ENCODE measurements at regions not wholly inside any gene's neighbourhood (a gene's known extent, or its start where the extent isn't known, plus 50 kb on each side); places are given as distances from the start of the nearest gene placed in this dataset.

DNA sequence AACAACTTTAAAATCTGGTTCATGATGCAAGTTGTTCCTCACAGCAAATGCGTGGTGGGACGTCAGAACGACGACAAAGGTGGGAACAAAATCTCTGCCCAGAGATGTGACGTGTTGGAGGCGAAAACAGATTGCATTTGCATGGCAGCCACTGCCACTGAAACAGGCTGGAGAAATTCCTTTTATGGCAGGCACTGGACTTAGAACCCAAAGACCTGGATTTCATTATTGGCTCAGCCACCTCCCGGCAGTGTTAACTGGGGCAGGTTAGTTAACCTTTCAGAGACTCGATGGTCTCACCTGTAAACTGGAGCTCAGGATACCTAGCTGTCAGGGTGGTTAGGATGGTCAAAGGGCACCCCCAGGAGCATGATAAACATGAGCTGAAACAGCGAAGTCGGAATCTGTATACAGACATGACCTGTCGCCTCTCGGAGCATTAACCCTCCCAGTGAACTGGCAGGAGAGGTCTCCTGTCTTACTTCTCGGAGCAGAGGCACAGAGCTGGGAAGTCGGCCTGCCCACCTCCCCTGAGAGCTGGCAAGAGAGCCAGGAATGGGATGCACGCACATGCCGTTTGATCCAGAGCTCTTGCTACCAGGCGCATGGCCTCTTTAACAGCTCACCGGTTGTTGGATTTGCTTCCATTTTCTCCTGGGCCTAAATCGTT, 59.2 kb upstream of the TARBP1 start (continued):
- TF ChIP-seq NR2F6 (IDR thresholded peaks at IDR 0.05) (0 out of 2 replicates have a peak, but pooled peaks have one; percentile 15), NR2F6 (CRISPR knock-in tag; IDR thresholded peaks at IDR 0.05) (peak; percentile 69), ZNF501 (CRISPR knock-in tag; IDR thresholded peaks at IDR 0.05) (peak; percentile 60), FOXC1 (CRISPR knock-in tag; IDR thresholded peaks at IDR 0.05; ENCODE audit: borderline replicate concordance) (no peak), GATAD1 (CRISPR knock-in tag; IDR thresholded peaks at IDR 0.05) (no peak), KDM2A (CRISPR knock-in tag; IDR thresholded peaks at IDR 0.05; ENCODE audit: borderline replicate concordance, low read depth) (0 out of 2 replicates have a peak, but pooled peaks have one; percentile 24), RARA (CRISPR knock-in tag; IDR thresholded peaks at IDR 0.05) (peak; percentile 61), ZNF589 (CRISPR knock-in tag; conservative IDR thresholded peaks at IDR 0.05) (no peak), STAT6 (CRISPR knock-in tag; IDR thresholded peaks at IDR 0.05; ENCODE audit: borderline replicate concordance) (no peak), NKX3-1 (CRISPR knock-in tag; IDR thresholded peaks at IDR 0.05) (no peak), ZNF841 (CRISPR knock-in tag; IDR thresholded peaks at IDR 0.05; ENCODE audit: borderline replicate concordance) (no peak), POLR2AphosphoS5 (IDR thresholded peaks at IDR 0.05; ENCODE audit: low read depth, low read length) (0 out of 2 replicates have a peak, but pooled peaks have one; percentile 22), KAT2B (IDR thresholded peaks at IDR 0.05; ENCODE audit: borderline replicate concordance, low read depth, low read length) (no peak), YEATS2 (CRISPR knock-in tag; IDR thresholded peaks at IDR 0.05; ENCODE audit: borderline replicate concordance) (no peak; the same call in 1 of the 2 replicates), MED13 (CRISPR knock-in tag; IDR thresholded peaks at IDR 0.05) (no peak), GABPA (IDR thresholded peaks at IDR 0.05; ENCODE audit: low read depth, low read length) (no peak), GABPA (CRISPR knock-in tag; IDR thresholded peaks at IDR 0.05; ENCODE audit: low read depth) (no peak), ZNF605 (CRISPR knock-in tag; IDR thresholded peaks at IDR 0.05) (0 out of 2 replicates have a peak, but pooled peaks have one; percentile 47), ZNF207 (IDR thresholded peaks at IDR 0.05; ENCODE audit: borderline replicate concordance) (no peak), SIX4 (CRISPR knock-in tag; IDR thresholded peaks at IDR 0.05) (no peak), ATF6 (CRISPR knock-in tag; conservative IDR thresholded peaks at IDR 0.05) (no peak), ZNF550 (CRISPR knock-in tag; IDR thresholded peaks at IDR 0.05; ENCODE audit: borderline replicate concordance) (no peak), ZNF496 (CRISPR knock-in tag; IDR thresholded peaks at IDR 0.05; ENCODE audit: insufficient replicate concordance) (no peak), NFATC3 (CRISPR knock-in tag; IDR thresholded peaks at IDR 0.05) (no peak), NR0B2 (CRISPR knock-in tag; IDR thresholded peaks at IDR 0.05) (no peak)
- TF ChIP-seq, protein P1, sequence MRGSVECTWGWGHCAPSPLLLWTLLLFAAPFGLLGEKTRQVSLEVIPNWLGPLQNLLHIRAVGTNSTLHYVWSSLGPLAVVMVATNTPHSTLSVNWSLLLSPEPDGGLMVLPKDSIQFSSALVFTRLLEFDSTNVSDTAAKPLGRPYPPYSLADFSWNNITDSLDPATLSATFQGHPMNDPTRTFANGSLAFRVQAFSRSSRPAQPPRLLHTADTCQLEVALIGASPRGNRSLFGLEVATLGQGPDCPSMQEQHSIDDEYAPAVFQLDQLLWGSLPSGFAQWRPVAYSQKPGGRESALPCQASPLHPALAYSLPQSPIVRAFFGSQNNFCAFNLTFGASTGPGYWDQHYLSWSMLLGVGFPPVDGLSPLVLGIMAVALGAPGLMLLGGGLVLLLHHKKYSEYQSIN (CRISPR knock-in tag; IDR thresholded peaks at IDR 0.05; ENCODE audit: borderline replicate concordance) = no peak

Measured in HepG2 (cell line).